Fibroblast of peridontal ligament (primary cell): ENCODE measurements at regions not wholly inside any gene's neighbourhood (a gene's known extent, or its start where the extent isn't known, plus 50 kb on each side); places are given as distances from the start of the nearest gene placed in this dataset.
A peak's percentile ranks its signal among the peaks of the same experiment; 100 is the strongest.

ENCODE experiments used
- DNase-seq: peaks from one replicate; pipeline ENCODE4 v3.0.0-alpha.2; 2010; ENCODE audit errors: extremely low read depth

GRCh38 chr3:22587446-22587845 is 615.7 kb upstream of the UBE2E2 start:
- DNase-seq = no peak

- DNase-seq = no peak
These were observed 609.5 kb upstream of the UBE2E2 start for GRCh38 chr3:22593638-22594037.

- no peak for DNase-seq
These were observed 608.1 kb upstream of the UBE2E2 start for GRCh38 chr3:22594990-22595389.

- DNase-seq = no peak
These were observed 596.7 kb upstream of the UBE2E2 start for GRCh38 chr3:22606461-22606860.

GRCh38 chr3:22606938-22607337 is 596.2 kb upstream of the UBE2E2 start:
- no peak for DNase-seq

GRCh38 chr3:22608093-22608492 is 595.0 kb upstream of the UBE2E2 start:
- DNase-seq = no peak

- no peak for DNase-seq
These were observed 594.4 kb upstream of the UBE2E2 start for GRCh38 chr3:22608721-22609120.

- peak; percentile 4 for DNase-seq
These were observed 594.0 kb upstream of the UBE2E2 start for GRCh38 chr3:22609139-22609538.

GRCh38 chr3:22612927-22613326 is 590.2 kb upstream of the UBE2E2 start:
- DNase-seq = no peak

- no peak for DNase-seq
These were observed 587.3 kb upstream of the UBE2E2 start for GRCh38 chr3:22615790-22616189.

GRCh38 chr3:22617372-22617771 is 585.8 kb upstream of the UBE2E2 start:
- no peak for DNase-seq

GRCh38 chr3:22620498-22620897 is 582.6 kb upstream of the UBE2E2 start:
- no peak for DNase-seq

GRCh38 chr3:22621205-22621809 is 581.8 kb upstream of the UBE2E2 start:
- no peak for DNase-seq

GRCh38 chr3:22627993-22628499 is 575.1 kb upstream of the UBE2E2 start:
- no peak for DNase-seq

GRCh38 chr3:22632536-22632935 is 570.6 kb upstream of the UBE2E2 start:
- no peak for DNase-seq

GRCh38 chr3:22634433-22634832 is 568.7 kb upstream of the UBE2E2 start:
- DNase-seq = no peak

- DNase-seq = no peak
These were observed 543.3 kb upstream of the UBE2E2 start for GRCh38 chr3:22659651-22660475.

- no peak for DNase-seq
These were observed 542.5 kb upstream of the UBE2E2 start for GRCh38 chr3:22660606-22661005.

- DNase-seq = no peak
These were observed 541.9 kb upstream of the UBE2E2 start for GRCh38 chr3:22661121-22661700.

GRCh38 chr3:22665528-22665927 is 537.6 kb upstream of the UBE2E2 start:
- DNase-seq = no peak

GRCh38 chr3:22666736-22667135 is 536.4 kb upstream of the UBE2E2 start:
- no peak for DNase-seq

GRCh38 chr3:22671848-22672247 is 531.3 kb upstream of the UBE2E2 start:
- DNase-seq = no peak

GRCh38 chr3:22684739-22685138 is 518.4 kb upstream of the UBE2E2 start:
- DNase-seq = no peak
